MM.1S (cell line): ENCODE measurements at regions not wholly inside any gene's neighbourhood (a gene's known extent, or its start where the extent isn't known, plus 50 kb on each side); places are given as distances from the start of the nearest gene placed in this dataset.

Source experiments
- DNase-seq: peaks from one replicate; pipeline ENCODE4 v3.0.0-alpha.2; 2015
- H2AFZ ChIP-seq: fragments of 300-600 bp; sonication (generic); 2 replicates; pipeline ENCODE4 v1.6.0; 2016; ENCODE audit warnings: antibody characterized with exemption, low read length
- H3F3A ChIP-seq: fragments of 300-600 bp; sonication (generic); 2 replicates; pipeline ENCODE4 v1.6.1; 2016; ENCODE audit warnings: mild to moderate bottlenecking, antibody characterized with exemption, low read length, moderate library complexity, mixed read lengths; ENCODE audit not compliant: insufficient read depth
- H3K27ac ChIP-seq: fragments of 300-600 bp; sonication (generic); 2 replicates; pipeline ENCODE4 v1.5.1; 2016; ENCODE audit warnings: mild to moderate bottlenecking, low read length
- H3K27me3 ChIP-seq: fragments of 300-600 bp; sonication (generic); replicated peaks from 2 replicates; pipeline ENCODE4 v1.6.0; 2016; ENCODE audit warnings: low read length; ENCODE audit not compliant: insufficient read depth
- H3K36me3 ChIP-seq: fragments of 300-600 bp; sonication (generic); replicated peaks from 2 replicates; pipeline ENCODE4 v1.6.1; 2016; ENCODE audit warnings: mild to moderate bottlenecking, low read length, mixed read lengths; ENCODE audit not compliant: insufficient read depth
- H3K4me1 ChIP-seq: fragments of 300-600 bp; sonication (generic); 2 replicates; pipeline ENCODE4 v1.6.1; 2016; ENCODE audit warnings: low read length, mixed read lengths
- H3K4me2 ChIP-seq: fragments of 300-600 bp; sonication (generic); 2 replicates; pipeline ENCODE4 v1.6.0; 2016; ENCODE audit warnings: low read depth, low read length
- H3K4me3 ChIP-seq: fragments of 300-600 bp; sonication (generic); 2 replicates; pipeline ENCODE4 v1.5.1; 2016; ENCODE audit warnings: low read length, mixed read lengths
- H3K79me2 ChIP-seq: fragments of 300-600 bp; sonication (generic); 2 replicates; pipeline ENCODE4 v1.6.1; 2016; ENCODE audit warnings: mixed run types, low read length, mixed read lengths
- H3K9ac ChIP-seq: fragments of 300-600 bp; sonication (generic); 2 replicates; pipeline ENCODE4 v1.6.1; 2016; ENCODE audit warnings: low read length, mixed read lengths
- H3K9me2 ChIP-seq: fragments of 300-600 bp; sonication (generic); replicated peaks from 2 replicates; pipeline ENCODE4 v1.6.1; 2016; ENCODE audit warnings: mild to moderate bottlenecking, low read length, mixed read lengths; ENCODE audit not compliant: insufficient read depth
- H3K9me3 ChIP-seq: fragments of 300-600 bp; sonication (generic); replicated peaks from 2 replicates; pipeline ENCODE4 v1.6.1; 2016; ENCODE audit warnings: mild to moderate bottlenecking, low read length, mixed read lengths; ENCODE audit not compliant: insufficient read depth
- H4K20me1 ChIP-seq: fragments of 300-600 bp; sonication (generic); 2 replicates; pipeline ENCODE4 v1.6.1; 2016; ENCODE audit warnings: mild to moderate bottlenecking, low read length, moderate library complexity, mixed read lengths; ENCODE audit not compliant: insufficient read depth
- CTCF ChIP-seq: fragments of 300-600 bp; sonication (generic); IDR thresholded peaks from 2 replicates; pipeline ENCODE4 v1.5.1; 2016; ENCODE audit warnings: antibody characterized with exemption, low read length, mixed read lengths
- EZH2 ChIP-seq: fragments of 300-600 bp; sonication (generic); optimal IDR thresholded peaks from 2 replicates; pipeline ENCODE3; 2017; ENCODE audit warnings: low read depth, mild to moderate bottlenecking, antibody characterized with exemption, low read length, mixed read lengths
- EZH2phosphoT487 ChIP-seq: fragments of 300-600 bp; sonication (generic); IDR thresholded peaks from 2 replicates; pipeline ENCODE4 v1.6.1; 2018; ENCODE audit warnings: antibody characterized with exemption, low read length

DNA sequence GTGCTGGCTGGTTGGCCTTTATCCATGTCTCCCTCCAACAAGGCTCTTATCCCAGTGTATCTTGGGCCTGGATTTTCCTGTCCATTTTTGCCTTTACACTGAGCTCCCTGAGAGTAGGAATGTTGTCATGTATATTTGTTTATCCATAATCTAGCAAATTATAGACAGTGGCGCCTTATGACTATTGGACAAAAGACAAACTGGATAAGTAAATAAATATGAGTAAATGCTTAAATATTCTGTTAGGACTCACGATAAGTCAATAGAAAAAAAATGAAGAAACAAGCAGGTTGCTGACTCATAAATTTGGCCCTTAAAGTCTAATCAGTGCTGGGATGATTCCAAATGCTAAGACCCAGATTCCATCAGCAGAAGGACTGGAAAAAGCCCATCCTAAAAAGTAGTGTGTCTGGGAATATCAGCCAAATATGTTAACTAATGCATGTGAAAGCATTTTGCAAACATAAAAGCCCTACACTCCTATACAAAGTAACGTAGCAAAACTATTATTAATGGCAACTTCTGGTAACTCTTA is 55.0 kb upstream of the PCSK2 start:
- Histone ChIP-seq H3K27ac (no peak overlapping the region), H3K36me3 (no peaks in the 10 kb centered on the region), H3K4me1 (no peaks in the 10 kb centered on the region), H3K79me2 (no peaks in the 10 kb centered on the region), H3K9ac (no peak overlapping the region), H3K9me2 (no peaks in the 10 kb centered on the region), H3K27me3 (no peaks in the 10 kb centered on the region), H3K4me3 (no peak overlapping the region), H3K4me2 (no peak overlapping the region), H3K9me3 (no peaks in the 10 kb centered on the region), H3F3A (no peaks in the 10 kb centered on the region), H2AFZ (no peak overlapping the region), H4K20me1 (no peaks in the 10 kb centered on the region)
- TF ChIP-seq EZH2phosphoT487 = no peak
- no peak for DNase-seq

GRCh38 chr20:17172836-17173516 is 53.9 kb upstream of the PCSK2 start:
- Histone ChIP-seq H3K36me3 (no peaks in the 10 kb centered on the region), H3K4me3 (no peak overlapping the region), H3K27me3 (no peaks in the 10 kb centered on the region), H3K4me1 (no peaks in the 10 kb centered on the region), H3F3A (no peaks in the 10 kb centered on the region), H2AFZ (no peak overlapping the region), H4K20me1 (no peaks in the 10 kb centered on the region), H3K9me2 (no peaks in the 10 kb centered on the region), H3K27ac (no peak overlapping the region), H3K9ac (no peak overlapping the region), H3K4me2 (no peak overlapping the region), H3K79me2 (no peaks in the 10 kb centered on the region), H3K9me3 (no peaks in the 10 kb centered on the region)
- TF ChIP-seq EZH2 = no peak
- no peak for TF ChIP-seq EZH2phosphoT487
- no peak for TF ChIP-seq CTCF
- DNase-seq = no peak
